ENCODE measurements at regions not wholly inside any gene's neighbourhood (a gene's known extent, or its start where the extent isn't known, plus 50 kb on each side); places are given as distances from the start of the nearest gene placed in this dataset.

GRCh38 chr1:101435831-101436511 lies 199.2 kb downstream of the S1PR1 start:
- POLR2A ChIA-PET, result no interaction called here
- DNase-seq (ENCODE audit: low read depth), result no peak
- no peaks in the 10 kb centered on the region for H3K36me3 ChIP-seq (ENCODE audit: control insufficient read depth, insufficient read depth, low read length)
- CTCF ChIA-PET, result interaction anchor here (0.7 kb wide), 1 partner anchor 127 kb away, joined by 3 read pairs; no protein-coding TSS in a partner anchor
- H3K4me3 ChIP-seq (ENCODE audit: low read depth, low read length), result no peak overlapping the region
- TF ChIP-seq, protein P1, sequence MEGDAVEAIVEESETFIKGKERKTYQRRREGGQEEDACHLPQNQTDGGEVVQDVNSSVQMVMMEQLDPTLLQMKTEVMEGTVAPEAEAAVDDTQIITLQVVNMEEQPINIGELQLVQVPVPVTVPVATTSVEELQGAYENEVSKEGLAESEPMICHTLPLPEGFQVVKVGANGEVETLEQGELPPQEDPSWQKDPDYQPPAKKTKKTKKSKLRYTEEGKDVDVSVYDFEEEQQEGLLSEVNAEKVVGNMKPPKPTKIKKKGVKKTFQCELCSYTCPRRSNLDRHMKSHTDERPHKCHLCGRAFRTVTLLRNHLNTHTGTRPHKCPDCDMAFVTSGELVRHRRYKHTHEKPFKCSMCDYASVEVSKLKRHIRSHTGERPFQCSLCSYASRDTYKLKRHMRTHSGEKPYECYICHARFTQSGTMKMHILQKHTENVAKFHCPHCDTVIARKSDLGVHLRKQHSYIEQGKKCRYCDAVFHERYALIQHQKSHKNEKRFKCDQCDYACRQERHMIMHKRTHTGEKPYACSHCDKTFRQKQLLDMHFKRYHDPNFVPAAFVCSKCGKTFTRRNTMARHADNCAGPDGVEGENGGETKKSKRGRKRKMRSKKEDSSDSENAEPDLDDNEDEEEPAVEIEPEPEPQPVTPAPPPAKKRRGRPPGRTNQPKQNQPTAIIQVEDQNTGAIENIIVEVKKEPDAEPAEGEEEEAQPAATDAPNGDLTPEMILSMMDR (IDR thresholded peaks at IDR 0.05; ENCODE audit: insufficient read depth, low read depth, low read length), result no peak
- no peaks in the 10 kb centered on the region; the same call in 1 of the 2 replicates for H3K27me3 ChIP-seq (ENCODE audit: control insufficient read depth, insufficient read depth, low read length)

GRCh38 chr1:101437800-101438199 lies 201.0 kb downstream of the S1PR1 start:
- Histone ChIP-seq H3K27me3 (ENCODE audit: control insufficient read depth, insufficient read depth, low read length) (no peaks in the 10 kb centered on the region; the same call in 1 of the 2 replicates), H3K36me3 (ENCODE audit: control insufficient read depth, insufficient read depth, low read length) (no peaks in the 10 kb centered on the region), H3K4me3 (ENCODE audit: low read depth, low read length) (no peak overlapping the region)
- CTCF ChIA-PET, result interaction anchor here (1.8 to 2.0 kb wide), 2 partner anchors 127 to 129 kb away, joined by 6 to 10 read pairs; no protein-coding TSS in a partner anchor
- POLR2A ChIA-PET, result no interaction called here
- DNase-seq (ENCODE audit: low read depth), result no peak
- TF ChIP-seq, protein P1 (IDR thresholded peaks at IDR 0.05; ENCODE audit: insufficient read depth, low read depth, low read length), result no peak

DNA sequence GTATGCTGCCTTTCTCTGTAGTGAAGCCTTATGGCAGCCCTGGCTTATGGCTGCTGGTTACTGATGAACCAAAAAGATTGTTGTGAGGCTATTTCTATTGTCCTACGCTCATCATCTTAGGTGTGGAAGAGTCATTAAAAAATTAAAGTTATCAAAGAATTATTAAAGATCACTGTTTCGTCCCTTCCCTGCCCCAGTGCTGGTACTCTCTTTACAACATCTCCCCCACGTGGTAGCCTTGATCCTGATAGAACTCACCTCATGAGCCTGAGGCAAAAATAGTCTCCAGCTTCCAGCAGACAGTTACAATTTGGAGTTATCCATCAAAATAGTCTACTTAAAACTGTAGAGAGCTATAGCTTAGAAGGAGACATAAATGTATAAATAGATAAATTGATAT lies 201.5 kb downstream of the S1PR1 start:
- DNase-seq (ENCODE audit: low read depth), result no peak
- H3K36me3 ChIP-seq (ENCODE audit: control insufficient read depth, insufficient read depth, low read length), result no peaks in the 10 kb centered on the region
- no peaks in the 10 kb centered on the region; the same call in 1 of the 2 replicates for H3K27me3 ChIP-seq (ENCODE audit: control insufficient read depth, insufficient read depth, low read length)
- CTCF ChIA-PET, result interaction anchor here (0.8 to 2.0 kb wide), 3 partner anchors 127 to 131 kb away, joined by 4 to 10 read pairs (median 6); no protein-coding TSS in a partner anchor
- TF ChIP-seq, protein P1 (IDR thresholded peaks at IDR 0.05; ENCODE audit: insufficient read depth, low read depth, low read length), result peak; percentile 33; the same call in 1 of the 2 replicates
- H3K4me3 ChIP-seq (ENCODE audit: low read depth, low read length), result no peak overlapping the region
- POLR2A ChIA-PET, result no interaction called here

DNA sequence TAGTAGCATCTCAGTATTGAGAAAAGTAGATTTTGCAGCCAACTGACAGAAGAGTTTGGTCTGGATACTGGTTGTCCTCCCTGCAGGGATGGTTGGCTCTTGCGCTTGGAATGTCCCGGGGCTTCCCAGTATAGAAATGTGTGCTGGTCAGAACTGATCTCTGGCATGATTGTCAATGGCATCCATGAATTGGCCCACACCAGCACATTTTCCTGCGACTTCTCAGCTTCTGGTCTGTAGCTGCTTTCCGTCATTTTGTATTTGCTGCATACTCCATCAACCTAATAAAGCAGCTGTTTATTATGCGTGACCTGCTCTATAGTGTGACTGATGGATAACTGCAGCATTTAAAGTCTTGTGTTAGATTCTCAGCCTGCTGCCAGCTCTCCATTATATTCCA lies 203.7 kb downstream of the S1PR1 start:
- no peaks in the 10 kb centered on the region for H3K27me3 ChIP-seq (ENCODE audit: control insufficient read depth, insufficient read depth, low read length)
- DNase-seq (ENCODE audit: low read depth), result no peak
- H3K4me3 ChIP-seq (ENCODE audit: low read depth, low read length), result no peak overlapping the region
- TF ChIP-seq, protein P1 (IDR thresholded peaks at IDR 0.05; ENCODE audit: insufficient read depth, low read depth, low read length), result no peak
- CTCF ChIA-PET, result interaction anchor here (1.0 to 2.4 kb wide), 2 partner anchors 131 to 133 kb away, joined by 3 to 7 read pairs; no protein-coding TSS in a partner anchor
- POLR2A ChIA-PET, result no interaction called here
- no peaks in the 10 kb centered on the region for H3K36me3 ChIP-seq (ENCODE audit: control insufficient read depth, insufficient read depth, low read length)

DNA sequence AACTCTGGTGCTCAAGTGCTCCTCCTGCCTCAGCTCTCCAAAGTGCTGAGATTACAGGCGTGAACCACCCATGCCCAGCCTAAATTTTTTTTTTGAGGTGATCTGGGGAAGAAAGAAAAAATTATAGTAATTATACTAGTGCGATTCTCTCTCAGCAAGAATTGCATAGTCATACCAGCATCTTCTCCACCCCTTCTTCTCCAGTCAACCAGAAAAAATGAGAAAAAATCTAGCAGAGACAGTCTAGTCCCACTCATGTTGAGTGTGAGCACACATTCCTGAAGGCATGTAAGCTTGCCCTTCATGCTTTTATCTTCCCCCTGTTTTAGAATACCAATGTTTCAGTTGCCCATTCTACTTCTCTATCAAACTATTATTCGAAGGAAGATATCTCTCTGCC lies 207.6 kb downstream of the S1PR1 start:
- Histone ChIP-seq H3K4me3 (ENCODE audit: low read depth, low read length) (no peak overlapping the region), H3K36me3 (ENCODE audit: control insufficient read depth, insufficient read depth, low read length) (no peaks in the 10 kb centered on the region), H3K27me3 (ENCODE audit: control insufficient read depth, insufficient read depth, low read length) (no peaks in the 10 kb centered on the region)
- TF ChIP-seq, protein P1 (IDR thresholded peaks at IDR 0.05; ENCODE audit: insufficient read depth, low read depth, low read length), result no peak
- POLR2A ChIA-PET, result no interaction called here
- no peak for DNase-seq (ENCODE audit: low read depth)
- CTCF ChIA-PET, result no interaction called here
